GM18508 (cell line): ENCODE measurements at regions not wholly inside any gene's neighbourhood (a gene's known extent, or its start where the extent isn't known, plus 50 kb on each side); places are given as distances from the start of the nearest gene placed in this dataset.
"Not testable (repeated sequence)": the region's sequence is repeated elsewhere in the genome, so short reads cannot be mapped to it uniquely, and the experiment has no call there.

Experiments
- ATAC-seq: cut with Tn5 transposase; IDR thresholded peaks from one replicate; pipeline ENCODE4 v1.9.1; 2021; ENCODE audit warnings: moderate number of reproducible peaks; ENCODE audit not compliant: insufficient read depth, unreplicated experiment

- ATAC-seq: no peak
Measured at GRCh38 chr18:11391661-11392060, 217.7 kb upstream of the SLC35G4 start.

GRCh38 chr18:11388755-11389680 lies 220.4 kb upstream of the SLC35G4 start:
- no peak for ATAC-seq

GRCh38 chr18:11387880-11388279 lies 221.5 kb upstream of the SLC35G4 start:
- no peak for ATAC-seq

DNA sequence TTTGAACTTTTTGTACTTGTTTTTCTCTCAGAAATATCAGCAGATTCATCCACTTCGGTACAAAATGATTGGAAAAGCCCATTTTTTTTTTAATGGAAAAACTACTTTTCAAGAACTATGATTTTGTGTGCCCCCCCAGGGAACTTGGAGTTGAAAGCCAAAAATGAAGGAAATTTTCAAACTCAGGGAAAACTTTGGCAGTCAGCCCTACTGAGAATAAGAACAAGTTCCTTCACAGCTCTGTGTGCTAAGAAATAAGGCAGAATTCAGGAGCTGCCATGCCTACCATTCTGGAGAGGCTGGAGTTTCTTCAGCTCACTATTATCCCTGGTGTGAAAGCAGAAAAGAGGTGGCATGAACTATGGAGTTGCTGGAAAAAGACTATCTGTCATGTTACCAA lies 226.0 kb upstream of the SLC35G4 start:
- ATAC-seq: no peak

DNA sequence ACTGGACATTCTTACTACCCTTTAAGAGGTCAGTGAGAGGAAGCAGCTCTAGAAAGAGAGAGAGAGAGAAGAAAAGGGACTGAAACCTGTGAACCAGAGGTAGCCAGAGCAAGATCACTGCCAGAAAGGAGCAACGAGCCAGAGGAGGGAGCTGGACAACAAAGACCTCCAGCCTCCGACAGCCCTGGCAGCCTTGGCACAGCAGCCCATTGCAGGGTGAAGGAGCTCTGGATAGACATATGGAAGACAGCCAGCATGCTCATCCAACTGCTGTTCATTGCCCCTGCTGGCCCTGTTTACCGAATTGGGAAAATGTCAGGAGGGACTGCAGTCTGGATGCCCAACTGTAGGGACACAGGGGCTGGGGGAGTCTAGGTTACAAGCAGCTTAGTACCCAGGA lies 228.4 kb upstream of the SLC35G4 start:
- ATAC-seq: no peak

DNA sequence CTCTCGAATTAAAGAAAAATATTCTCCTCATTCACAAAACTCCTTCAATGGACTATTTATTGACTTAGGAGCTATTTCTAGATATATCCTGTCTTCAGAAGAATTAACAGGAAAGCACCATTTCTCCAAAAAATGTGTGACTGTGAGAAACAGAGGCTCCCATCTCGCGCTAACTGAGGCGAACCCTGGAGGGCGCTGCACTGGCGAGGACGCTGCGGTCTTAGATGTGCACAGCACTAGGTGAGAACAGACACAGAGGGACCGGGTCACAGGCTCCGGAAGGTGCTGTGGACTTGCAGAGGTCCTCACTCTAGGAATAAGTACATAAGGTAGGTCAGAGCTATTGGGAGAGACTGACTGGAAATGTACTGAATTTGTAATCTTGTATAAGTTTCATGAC lies 229.7 kb upstream of the SLC35G4 start:
- ATAC-seq: no peak

DNA sequence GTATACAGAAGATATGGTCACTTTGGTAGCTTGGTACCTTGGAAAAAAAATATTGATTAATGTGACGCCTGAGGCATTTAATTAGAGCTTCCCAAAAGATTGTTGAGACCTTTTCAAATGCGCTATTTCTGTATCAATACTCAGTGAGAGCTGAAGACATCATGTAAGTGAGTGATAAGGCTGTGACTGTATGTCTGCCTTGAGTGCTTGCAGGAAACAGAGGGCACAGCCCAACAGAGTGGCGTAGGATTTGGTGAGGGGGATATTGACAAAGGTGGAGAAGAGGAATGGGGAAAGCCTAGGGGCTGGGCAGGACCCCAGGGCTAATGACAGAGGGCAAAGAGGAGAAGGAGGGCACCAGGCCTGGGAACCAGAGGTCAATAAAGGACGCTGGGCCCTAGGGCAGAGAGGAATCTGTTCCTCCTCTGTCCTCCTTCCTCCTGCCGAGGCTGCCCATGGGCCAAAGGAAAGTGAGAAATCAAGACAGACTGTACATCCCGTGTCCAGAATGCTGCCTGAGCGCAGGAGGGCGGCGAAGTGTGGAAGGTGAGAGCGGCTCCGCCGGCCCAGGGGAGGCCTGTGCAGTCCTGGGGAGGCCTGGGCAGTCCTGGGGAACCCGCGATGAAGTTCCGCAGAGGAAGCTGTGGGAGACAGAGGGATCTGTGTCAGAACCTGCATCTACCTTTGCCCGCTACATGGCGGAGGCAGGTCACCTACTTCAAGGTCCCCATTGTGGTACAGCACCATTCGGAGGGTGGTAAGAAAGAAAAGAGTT lies 228.6 kb upstream of the PIEZO2 start:
- ATAC-seq: no peak

DNA sequence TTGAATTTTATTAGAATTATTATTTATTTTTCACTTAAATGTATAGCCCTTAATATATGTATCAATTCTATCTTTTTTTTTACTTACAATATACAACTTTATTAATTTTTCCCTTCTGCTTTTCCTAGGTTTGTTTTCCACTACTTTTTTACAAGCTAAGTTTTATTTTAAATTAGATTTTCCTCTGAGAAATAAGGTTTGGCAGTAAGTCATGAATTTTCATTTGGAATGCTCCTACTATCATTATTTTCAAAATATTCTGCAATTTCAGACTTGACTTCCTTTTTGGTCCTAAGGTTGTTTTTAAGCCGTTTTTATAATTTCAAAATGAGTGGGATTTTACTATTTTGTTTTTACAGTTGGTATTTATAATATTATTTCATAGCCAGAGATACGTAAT lies 222.8 kb upstream of the PIEZO2 start:
- no peak for ATAC-seq

DNA sequence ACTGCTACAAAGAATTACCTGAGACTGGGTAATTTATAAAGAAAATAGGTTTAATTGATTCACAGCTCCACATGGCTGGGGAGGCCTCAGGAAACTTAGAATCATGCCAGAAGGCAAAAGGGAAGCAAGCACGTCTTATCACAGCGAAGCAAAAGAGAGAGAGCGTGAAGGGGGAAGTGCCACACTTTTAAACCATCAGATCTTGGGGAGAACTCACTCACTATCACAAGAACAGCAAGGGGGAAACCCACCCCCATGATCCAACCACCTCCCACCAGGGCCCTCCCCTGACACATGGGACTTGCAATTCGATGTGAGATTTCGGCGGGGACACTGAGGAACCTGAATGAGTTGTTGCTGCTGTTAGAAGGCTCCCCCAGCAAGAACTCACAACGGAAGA lies 220.2 kb upstream of the PIEZO2 start:
- ATAC-seq: no peak

- ATAC-seq: no peak
Measured at GRCh38 chr18:11368020-11368419, 218.7 kb upstream of the PIEZO2 start.

GRCh38 chr18:11367351-11367750 lies 218.0 kb upstream of the PIEZO2 start:
- ATAC-seq: no peak

DNA sequence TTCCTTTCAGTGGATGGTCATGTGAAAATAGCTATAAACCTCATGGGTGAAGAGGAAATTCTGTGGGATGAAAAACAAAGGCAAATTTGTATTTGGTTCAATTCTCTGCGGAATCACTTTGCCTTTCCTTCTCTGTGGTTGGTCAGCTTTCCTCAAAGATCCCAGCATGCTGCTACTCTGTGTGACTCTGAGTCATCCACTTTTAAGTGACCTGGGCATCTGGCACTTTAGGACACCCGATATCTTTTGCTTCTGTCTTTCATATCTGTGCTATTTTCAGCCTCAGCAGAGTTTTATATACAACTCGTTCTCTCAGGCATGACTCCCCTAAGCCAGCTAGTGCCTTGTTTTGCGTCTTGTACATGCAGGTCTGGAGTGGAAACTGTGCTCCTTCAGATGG lies 217.0 kb upstream of the PIEZO2 start:
- ATAC-seq: no peak

DNA sequence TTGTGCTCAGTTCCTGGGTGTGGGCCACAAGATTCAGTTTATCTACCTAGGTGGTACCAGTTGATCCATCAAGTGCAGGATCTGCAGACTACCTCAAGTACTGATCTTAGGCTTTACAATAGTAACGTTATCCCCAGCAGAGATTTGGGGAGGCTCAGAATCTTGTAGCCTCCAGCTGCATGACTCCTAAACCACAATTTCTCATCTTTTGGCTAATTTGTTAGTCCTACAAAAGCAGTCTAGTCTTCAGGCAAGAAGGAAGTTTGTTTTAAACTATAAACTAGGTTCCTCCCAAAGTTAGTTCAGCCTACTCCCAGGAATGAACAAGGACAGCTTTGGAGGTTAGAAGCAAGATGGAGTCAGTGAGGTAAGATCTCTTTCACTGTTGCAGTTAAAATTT lies 213.5 kb upstream of the PIEZO2 start:
- no peak for ATAC-seq

DNA sequence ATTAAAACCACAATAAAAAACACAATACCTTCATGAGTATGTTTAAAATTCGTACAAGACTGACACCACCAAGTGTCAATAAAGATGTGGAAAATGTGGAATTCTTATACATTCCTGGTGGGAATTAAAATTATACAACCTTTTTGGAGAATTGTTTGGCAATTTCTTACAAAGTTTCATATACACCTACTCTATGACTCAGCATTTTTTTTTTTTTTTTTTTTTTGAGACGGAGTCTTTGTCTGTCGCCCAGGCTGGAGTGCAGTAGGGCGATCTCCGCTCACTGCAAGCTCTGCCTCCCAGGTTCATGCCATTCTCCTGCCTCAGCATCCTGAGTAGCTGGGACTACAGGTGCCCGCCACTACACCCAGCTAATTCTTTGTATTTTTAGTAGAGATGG lies 212.5 kb upstream of the PIEZO2 start:
- not testable (repeated sequence) for ATAC-seq

GRCh38 chr18:11357678-11358077 lies 208.3 kb upstream of the PIEZO2 start:
- no peak for ATAC-seq

DNA sequence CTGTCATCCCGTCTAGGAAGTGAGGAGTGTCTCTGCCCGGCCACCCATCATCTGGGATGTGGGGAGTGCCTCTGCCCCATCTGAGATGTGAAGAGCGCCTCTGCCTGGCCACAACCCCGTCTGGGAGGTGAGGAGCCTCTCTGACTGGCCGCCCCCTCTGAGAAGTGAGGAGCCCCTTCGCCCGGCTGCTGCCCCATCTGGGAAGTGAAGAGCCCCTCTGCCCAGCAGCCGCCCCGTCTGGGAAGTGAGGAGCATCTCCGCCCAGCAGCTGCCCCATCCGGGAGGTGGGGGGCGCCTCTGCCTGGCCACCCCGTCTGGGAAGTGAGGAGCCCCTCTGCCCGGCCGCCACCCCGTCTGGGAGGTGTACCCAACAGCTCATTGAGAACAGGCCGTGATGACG lies 195.2 kb upstream of the PIEZO2 start:
- not testable (repeated sequence) for ATAC-seq

GRCh38 chr18:11343096-11343495 lies 193.7 kb upstream of the PIEZO2 start:
- no peak for ATAC-seq

DNA sequence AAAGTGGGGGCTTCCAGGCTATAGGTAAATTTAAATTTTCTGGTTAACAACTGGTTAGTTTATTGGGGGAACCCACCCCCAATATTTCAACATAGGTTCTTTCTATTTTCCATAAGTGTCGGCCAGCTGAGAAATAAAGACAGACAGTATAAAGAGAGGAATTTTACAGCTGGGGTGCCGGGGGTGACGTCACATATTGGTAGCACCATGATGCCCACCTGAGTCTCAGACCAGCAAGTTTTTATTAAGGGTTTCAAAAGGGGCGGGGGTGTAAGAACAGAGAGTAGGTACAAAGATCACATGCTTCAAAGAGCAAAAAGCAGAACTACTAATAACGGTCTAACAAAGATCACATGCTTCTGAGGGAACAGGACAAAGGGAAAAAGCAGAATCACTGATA lies 192.7 kb upstream of the PIEZO2 start:
- not testable (repeated sequence) for ATAC-seq

DNA sequence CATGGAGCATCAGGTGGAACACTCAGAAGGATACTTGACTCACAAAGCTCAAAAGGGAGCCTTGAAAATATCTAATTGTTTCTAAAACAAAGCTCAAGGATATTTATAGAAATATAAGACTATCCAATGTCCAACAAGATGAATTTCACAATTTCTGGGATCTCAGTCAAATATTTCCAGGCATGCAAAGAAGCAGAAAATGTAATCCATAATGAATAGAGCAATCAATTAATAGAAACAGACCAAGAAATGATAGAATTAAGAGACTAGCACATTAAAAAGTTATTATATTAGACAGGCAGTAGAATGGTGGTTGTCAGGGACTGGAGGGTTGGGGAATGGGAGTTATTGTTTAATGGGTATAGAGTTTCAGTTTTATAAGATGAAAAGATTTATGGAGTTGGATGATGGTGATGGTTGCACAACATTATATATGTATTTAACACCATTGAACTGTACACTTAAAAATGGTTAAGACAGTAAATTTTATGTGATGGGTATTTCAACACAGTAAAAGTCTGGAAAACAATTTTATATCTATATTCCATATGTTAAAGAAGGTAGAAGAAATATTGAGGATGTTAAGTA lies 189.9 kb upstream of the PIEZO2 start:
- ATAC-seq: no peak

DNA sequence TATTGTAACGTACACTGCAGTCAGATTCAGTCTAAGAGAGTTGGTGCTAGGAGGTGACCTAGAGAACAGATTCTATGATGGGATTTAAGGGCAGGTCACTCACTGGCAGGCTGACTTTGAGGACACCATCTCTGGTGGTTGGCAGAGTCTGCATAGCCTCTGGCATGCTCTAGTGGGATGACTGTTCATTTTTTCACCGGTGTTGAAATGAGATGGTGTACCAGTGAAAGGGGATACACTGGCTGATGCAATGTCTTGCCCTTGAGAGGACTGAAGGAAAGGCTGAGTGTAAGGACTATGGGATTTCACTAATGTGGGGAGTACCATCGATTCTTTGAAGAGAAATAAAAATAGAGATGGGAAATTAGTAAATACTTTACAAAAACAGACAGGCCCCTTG lies 186.9 kb upstream of the PIEZO2 start:
- ATAC-seq: no peak

DNA sequence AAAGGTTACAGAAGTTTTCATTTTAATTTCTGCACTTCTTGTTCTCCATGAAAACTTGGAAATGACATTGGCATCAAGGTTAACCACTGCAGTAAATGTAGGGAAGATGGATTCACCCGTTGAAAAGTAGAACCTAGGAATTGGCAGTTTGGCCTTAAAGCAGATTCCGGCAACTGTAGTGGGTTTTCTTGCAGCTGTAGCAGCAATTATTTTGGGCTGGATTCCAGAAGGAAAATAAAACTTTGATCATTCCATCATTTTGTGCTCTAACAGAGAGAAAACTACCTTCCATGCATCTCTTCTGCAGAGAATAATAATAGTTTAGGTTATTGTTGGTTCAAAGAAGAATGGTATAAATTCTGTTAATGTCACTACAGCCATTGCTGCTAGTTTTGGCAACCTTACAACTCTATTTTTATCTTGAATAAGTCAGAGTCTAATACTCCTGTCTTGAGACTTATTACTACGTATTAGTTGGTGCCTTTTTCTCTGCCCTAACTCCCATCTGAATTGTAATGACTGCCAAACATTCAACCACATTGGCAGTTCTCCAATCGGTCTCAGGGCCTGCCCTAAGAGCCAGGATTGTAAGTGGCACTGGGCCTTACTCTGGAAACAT lies 178.1 kb upstream of the PIEZO2 start:
- no peak for ATAC-seq
